Testis (tissue), 2 donors: ENCODE measurements at regions not wholly inside any gene's neighbourhood (a gene's known extent, or its start where the extent isn't known, plus 50 kb on each side); places are given as distances from the start of the nearest gene placed in this dataset.

ENCODE experiments used
- POLR2A ChIP-seq: fragments of 450-650 bp; IDR thresholded peaks from one replicate; pipeline ENCODE4 v1.6.1; 2017; ENCODE audit warnings: antibody characterized with exemption, mild to moderate bottlenecking, moderate library complexity
- TF ChIP-seq, protein P1 (sequence below), 3 experiments: fragments of 450-650 bp in 2 of 3; fragments of 200-600 bp in 1 of 3; sonication (generic) in 1 of 3; IDR thresholded peaks; one replicate each; pipeline ENCODE4 v1.5.1; 2016 to 2019; ENCODE audit warnings: antibody characterized with exemption in 3 of 3, mild to moderate bottlenecking in 2 of 3, moderate library complexity in 1 of 3

DNA sequence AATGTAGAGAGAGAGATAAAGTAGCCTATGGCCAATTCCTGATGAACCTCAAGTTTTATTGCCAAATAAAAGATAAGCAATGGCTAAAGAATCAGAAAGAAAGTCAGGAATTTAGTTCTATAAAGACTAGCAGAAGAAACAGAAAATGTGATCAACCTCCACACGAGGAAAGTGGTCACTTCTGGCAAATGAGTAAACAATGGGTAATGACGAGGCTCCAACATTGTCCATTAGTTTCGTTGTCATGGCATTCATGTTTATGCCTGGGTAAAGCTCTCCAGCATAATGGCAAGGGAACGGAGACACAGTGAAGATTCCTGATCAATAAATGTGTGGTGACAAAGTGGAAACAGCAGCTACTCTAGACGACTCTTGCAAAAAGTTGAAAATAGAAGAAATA is 341.8 kb upstream of the CTNND2 start:
- TF ChIP-seq, protein P1, sequence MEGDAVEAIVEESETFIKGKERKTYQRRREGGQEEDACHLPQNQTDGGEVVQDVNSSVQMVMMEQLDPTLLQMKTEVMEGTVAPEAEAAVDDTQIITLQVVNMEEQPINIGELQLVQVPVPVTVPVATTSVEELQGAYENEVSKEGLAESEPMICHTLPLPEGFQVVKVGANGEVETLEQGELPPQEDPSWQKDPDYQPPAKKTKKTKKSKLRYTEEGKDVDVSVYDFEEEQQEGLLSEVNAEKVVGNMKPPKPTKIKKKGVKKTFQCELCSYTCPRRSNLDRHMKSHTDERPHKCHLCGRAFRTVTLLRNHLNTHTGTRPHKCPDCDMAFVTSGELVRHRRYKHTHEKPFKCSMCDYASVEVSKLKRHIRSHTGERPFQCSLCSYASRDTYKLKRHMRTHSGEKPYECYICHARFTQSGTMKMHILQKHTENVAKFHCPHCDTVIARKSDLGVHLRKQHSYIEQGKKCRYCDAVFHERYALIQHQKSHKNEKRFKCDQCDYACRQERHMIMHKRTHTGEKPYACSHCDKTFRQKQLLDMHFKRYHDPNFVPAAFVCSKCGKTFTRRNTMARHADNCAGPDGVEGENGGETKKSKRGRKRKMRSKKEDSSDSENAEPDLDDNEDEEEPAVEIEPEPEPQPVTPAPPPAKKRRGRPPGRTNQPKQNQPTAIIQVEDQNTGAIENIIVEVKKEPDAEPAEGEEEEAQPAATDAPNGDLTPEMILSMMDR (IDR thresholded peaks at IDR 0.05), result no peak
- TF ChIP-seq POLR2A, result no peak
